ENCODE measurements at regions not wholly inside any gene's neighbourhood (a gene's known extent, or its start where the extent isn't known, plus 50 kb on each side); places are given as distances from the start of the nearest gene placed in this dataset.

DNA sequence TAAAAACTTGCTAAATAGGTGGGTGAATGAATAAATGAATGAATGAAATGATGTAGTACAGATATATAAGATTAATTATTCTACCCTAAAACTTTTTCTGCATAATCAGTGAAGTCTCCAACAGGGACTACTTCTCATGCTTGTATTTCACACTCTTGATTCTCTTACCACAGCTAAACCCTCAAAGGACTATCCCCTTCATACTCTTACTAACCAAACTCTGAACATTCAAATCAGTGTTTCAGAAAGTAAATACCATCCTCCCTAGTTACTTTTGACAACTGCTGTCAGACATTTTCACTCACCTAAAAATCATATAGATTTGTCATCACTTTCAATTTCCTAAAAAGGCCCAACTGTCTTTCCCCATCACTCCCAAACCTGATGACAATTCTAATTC is 234.3 kb upstream of the HHIP start:
- Histone ChIP-seq H3K4me1 (ENCODE audit: control insufficient read depth, extremely low read depth, insufficient read depth, low read length) (no peaks in the 10 kb centered on the region), H3K27ac (ENCODE audit: insufficient read depth, low read depth, low read length) (no peak overlapping the region), H4K20me1 (replicated peaks; ENCODE audit: control insufficient read depth, extremely low read depth, insufficient read depth, low read length) (no peaks in the 10 kb centered on the region), H3K36me3 (ENCODE audit: control insufficient read depth in 2 of 2, extremely low read depth in 1 of 2, insufficient read depth in 2 of 2, low read length in 2 of 2) (no peaks in the 10 kb centered on the region), H3K9me1 (replicated peaks; ENCODE audit: control insufficient read depth, extremely low read depth, insufficient read depth, low read length) (no peaks in the 10 kb centered on the region), H3K9ac (replicated peaks; ENCODE audit: extremely low read depth, insufficient read depth, low read length) (no peak overlapping the region), H3K4me2 (ENCODE audit: insufficient read depth, low read length) (no peak overlapping the region), H3K9me3 (replicated peaks; ENCODE audit: control insufficient read depth, insufficient read depth, low read length) (no peaks in the 10 kb centered on the region), H3K79me2 (ENCODE audit: control insufficient read depth, insufficient read depth, low read length) (no peaks in the 10 kb centered on the region), H3K4me3 (replicated peaks in 1 of 3; ENCODE audit: insufficient read depth in 1 of 3, low read depth in 1 of 3, low read length in 3 of 3) (no peak overlapping the region), H2AFZ (ENCODE audit: low read depth, low read length) (no peak overlapping the region), H3K27me3 (ENCODE audit: control insufficient read depth in 2 of 2, insufficient read depth in 2 of 2, low read length in 2 of 2) (no peaks in the 10 kb centered on the region)
- POLR2A ChIA-PET, result no interaction called here
- TF ChIP-seq JUN (IDR thresholded peaks at IDR 0.05; ENCODE audit: borderline replicate concordance, insufficient read depth, insufficient read length, low read depth) (no peak), MYC (IDR thresholded peaks at IDR 0.05; ENCODE audit: low read depth, low read length) (no peak), POLR2A (IDR thresholded peaks at IDR 0.05; ENCODE audit: low read depth, low read length) (no peak), FOS (IDR thresholded peaks at IDR 0.05; ENCODE audit: borderline replicate concordance, insufficient read depth, low read length) (no peak), GATA2 (IDR thresholded peaks at IDR 0.05; ENCODE audit: insufficient read depth, insufficient read length, low read depth, low read length) (no peak), POLR2AphosphoS5 (IDR thresholded peaks at IDR 0.05; ENCODE audit: insufficient read depth, low read depth, low read length) (no peak), EZH2 (IDR thresholded peaks at IDR 0.05; ENCODE audit: borderline replicate concordance, low read depth, low read length, severe bottlenecking) (no peak)
- TF ChIP-seq, protein P1, sequence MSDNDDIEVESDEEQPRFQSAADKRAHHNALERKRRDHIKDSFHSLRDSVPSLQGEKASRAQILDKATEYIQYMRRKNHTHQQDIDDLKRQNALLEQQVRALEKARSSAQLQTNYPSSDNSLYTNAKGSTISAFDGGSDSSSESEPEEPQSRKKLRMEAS (IDR thresholded peaks at IDR 0.05; ENCODE audit: insufficient read depth, insufficient read length), result no peak
- TF ChIP-seq, protein P2, sequence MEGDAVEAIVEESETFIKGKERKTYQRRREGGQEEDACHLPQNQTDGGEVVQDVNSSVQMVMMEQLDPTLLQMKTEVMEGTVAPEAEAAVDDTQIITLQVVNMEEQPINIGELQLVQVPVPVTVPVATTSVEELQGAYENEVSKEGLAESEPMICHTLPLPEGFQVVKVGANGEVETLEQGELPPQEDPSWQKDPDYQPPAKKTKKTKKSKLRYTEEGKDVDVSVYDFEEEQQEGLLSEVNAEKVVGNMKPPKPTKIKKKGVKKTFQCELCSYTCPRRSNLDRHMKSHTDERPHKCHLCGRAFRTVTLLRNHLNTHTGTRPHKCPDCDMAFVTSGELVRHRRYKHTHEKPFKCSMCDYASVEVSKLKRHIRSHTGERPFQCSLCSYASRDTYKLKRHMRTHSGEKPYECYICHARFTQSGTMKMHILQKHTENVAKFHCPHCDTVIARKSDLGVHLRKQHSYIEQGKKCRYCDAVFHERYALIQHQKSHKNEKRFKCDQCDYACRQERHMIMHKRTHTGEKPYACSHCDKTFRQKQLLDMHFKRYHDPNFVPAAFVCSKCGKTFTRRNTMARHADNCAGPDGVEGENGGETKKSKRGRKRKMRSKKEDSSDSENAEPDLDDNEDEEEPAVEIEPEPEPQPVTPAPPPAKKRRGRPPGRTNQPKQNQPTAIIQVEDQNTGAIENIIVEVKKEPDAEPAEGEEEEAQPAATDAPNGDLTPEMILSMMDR (IDR thresholded peaks at IDR 0.05; ENCODE audit: extremely low read depth in 1 of 2, insufficient read depth in 1 of 2, low read depth in 1 of 2, low read length in 2 of 2), result no peak
- dilution Hi-C loops (cut with MboI; ENCODE audit: extremely low pct_ligation_motif_present, low sequenced_read_pairs) (no loop called here), intact Hi-C loops (cut with micrococcal nuclease) (no loop called here)
- FAIRE-seq (no peak), DNase-seq (ENCODE audit: low read depth, low spot score) (no peak)
- CTCF ChIA-PET, result interaction anchor here (0.8 kb wide), 1 partner anchor 119 kb away, joined by 3 read pairs; no protein-coding TSS in a partner anchor
- BruUV-seq (replicated peaks), result no TSS peak

Measured in endothelial cell of umbilical vein (primary cell).